ENCODE measurements at regions not wholly inside any gene's neighbourhood (a gene's known extent, or its start where the extent isn't known, plus 50 kb on each side); places are given as distances from the start of the nearest gene placed in this dataset.
"Not testable (repeated sequence)": the region's sequence is repeated elsewhere in the genome, so short reads cannot be mapped to it uniquely, and the experiment has no call there.

DNA sequence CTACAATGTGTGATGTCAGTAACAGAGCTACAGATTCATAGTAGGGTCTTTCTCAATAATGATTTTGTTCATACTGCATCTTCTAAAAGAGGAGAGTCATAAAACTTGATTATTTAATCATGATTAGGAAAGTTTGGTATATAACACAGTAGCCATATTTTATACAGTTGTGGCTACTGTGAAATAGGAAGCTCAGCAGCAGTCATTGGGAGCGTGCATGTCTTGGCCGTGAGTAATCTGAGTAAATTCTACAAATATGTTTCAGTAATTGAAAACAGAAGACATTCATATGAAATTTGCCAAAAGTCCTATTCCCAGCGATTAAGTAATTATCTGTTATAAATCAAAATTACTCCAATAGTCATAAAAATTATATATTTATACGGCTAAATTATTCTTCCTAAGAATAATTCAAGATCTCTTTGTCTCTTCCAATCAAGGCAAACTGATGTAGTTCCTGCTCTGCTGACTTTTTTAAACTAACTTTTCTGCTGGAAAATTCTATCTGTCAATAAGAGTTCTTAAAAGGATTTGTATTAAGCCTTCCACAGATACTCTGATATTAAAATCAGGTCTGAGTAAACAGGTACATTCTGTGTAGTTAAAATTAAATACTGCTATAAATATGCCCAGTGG lies 723.6 kb upstream of the CDH18 start:
- ATAC-seq, H3K36me3 Mint-ChIP-seq, DNase-seq, H3K4me1 Mint-ChIP-seq, POLR2A ChIA-PET, H3K27ac Mint-ChIP-seq, H3K9me3 Mint-ChIP-seq, H3K27me3 Mint-ChIP-seq, H3K4me3 Mint-ChIP-seq: not testable (repeated sequence)

DNA sequence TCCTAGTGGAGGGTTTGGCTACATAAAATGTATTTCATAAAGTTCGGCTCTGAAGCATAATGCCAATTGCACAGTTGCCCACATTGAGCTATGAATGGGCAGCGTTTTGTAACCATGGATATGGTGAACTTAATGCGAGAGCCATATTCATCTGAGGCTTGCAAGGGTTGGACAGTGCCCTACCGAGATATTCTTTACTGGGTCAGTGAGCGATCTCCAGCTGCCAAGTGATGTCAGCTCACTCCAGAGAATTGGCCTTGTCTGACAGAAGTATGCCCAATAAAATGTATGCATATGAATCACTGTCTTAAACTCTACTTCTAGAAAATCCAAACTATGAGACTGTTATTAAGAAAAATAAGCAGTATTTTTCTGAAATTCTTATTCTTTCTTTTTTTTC lies 719.6 kb upstream of the CDH18 start:
- H3K27me3 Mint-ChIP-seq, POLR2A ChIA-PET, H3K9me3 Mint-ChIP-seq, H3K36me3 Mint-ChIP-seq, ATAC-seq, H3K27ac Mint-ChIP-seq, H3K4me1 Mint-ChIP-seq, DNase-seq, H3K4me3 Mint-ChIP-seq: not testable (repeated sequence)

DNA sequence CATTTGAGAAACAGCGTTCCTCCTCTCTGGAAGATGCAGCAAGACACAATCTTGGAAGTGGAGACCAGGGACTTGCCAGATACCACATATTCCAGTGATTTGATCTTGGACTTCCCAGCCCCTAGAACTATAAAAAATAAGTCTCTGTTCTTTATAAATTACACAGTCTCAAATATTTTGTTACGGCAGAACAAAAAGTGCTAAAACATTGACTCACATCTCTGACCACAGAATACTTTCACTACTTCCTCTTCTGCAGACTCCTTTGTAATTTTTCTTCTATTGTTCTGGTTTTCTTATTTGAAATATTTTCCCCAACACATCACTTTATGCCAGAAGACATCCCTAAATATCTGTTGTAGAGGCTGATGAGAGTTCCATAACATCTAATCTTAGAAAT lies 706.1 kb upstream of the CDH18 start:
- Mint-ChIP-seq H3K27ac (no peak overlapping the region), H3K27me3 (no peaks in the 10 kb centered on the region), H3K36me3 (no peaks in the 10 kb centered on the region)

GRCh38 chr5:20692913-20693312 lies 704.9 kb upstream of the CDH18 start:
- Mint-ChIP-seq H3K4me1 (no peaks in the 10 kb centered on the region), H3K27me3 (no peaks in the 10 kb centered on the region), H3K4me3 (no peak overlapping the region), H3K27ac (no peak overlapping the region), H3K9me3 (peaks cover 0 to 18% (median 2%) of the 10 kb centered on the region in 9 donors), H3K36me3 (no peaks in the 10 kb centered on the region)
- no peak for DNase-seq
- ATAC-seq = no peak
- POLR2A ChIA-PET = no interaction called here

More for the DNA sequence above, 706.1 kb upstream of the CDH18 start:
- Mint-ChIP-seq H3K9me3 (peaks cover 0 to 12% (median 2%) of the 10 kb centered on the region in 9 donors), H3K4me1 (no peaks in the 10 kb centered on the region), H3K4me3 (no peak overlapping the region)
- POLR2A ChIA-PET = no interaction called here
- DNase-seq (no peak), ATAC-seq (no peak)

DNA sequence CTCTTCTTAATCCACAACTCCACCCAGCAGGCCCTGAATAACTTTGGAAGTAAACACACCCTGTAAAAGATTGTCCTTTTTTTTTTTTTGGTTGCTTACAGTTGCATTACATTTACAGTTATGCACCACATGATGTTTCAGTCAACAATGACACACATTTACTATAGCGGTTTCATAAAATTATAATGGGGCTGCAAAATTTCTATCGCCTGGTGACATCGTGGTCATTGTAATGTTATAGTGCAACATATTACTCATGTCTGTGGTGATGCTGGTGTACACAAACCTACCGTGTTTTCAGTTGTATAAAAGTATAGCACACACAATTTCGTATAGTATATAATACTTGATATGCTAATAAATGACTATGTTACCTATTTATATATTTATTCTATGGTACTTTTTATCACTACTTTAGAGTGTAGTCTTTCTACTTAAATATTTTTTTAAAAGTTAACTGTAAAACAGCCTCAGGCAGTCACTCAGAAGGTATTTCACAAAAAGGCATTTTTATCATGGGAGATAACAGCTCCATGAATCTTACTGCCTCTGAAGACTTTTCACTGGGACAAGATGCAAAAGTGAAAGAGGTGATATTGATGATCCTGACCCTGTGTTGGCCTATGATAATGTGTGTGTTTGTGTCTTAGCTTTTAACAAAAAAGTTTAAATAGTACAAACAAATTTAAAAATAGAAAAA lies 695.4 kb upstream of the CDH18 start:
- Mint-ChIP-seq H3K9me3 (peaks cover 0 to 11% (median 4%) of the 10 kb centered on the region in 9 donors), H3K36me3 (no peaks in the 10 kb centered on the region), H3K4me3 (no peak overlapping the region), H3K4me1 (no peaks in the 10 kb centered on the region), H3K27me3 (no peaks in the 10 kb centered on the region), H3K27ac (no peak overlapping the region)
- DNase-seq (no peak), ATAC-seq (no peak)
- POLR2A ChIA-PET = no interaction called here

GRCh38 chr5:20680718-20681302 lies 692.8 kb upstream of the CDH18 start:
- Mint-ChIP-seq H3K27me3 (no peaks in the 10 kb centered on the region), H3K36me3 (peaks cover 0 to 4% (median 0%) of the 10 kb centered on the region in 3 donors), H3K27ac (no peak overlapping the region), H3K4me3 (no peak overlapping the region), H3K9me3 (peaks cover 0 to 8% (median 2%) of the 10 kb centered on the region in 9 donors), H3K4me1 (no peaks in the 10 kb centered on the region)
- DNase-seq (no peak), ATAC-seq (no peak)
- POLR2A ChIA-PET = no interaction called here

DNA sequence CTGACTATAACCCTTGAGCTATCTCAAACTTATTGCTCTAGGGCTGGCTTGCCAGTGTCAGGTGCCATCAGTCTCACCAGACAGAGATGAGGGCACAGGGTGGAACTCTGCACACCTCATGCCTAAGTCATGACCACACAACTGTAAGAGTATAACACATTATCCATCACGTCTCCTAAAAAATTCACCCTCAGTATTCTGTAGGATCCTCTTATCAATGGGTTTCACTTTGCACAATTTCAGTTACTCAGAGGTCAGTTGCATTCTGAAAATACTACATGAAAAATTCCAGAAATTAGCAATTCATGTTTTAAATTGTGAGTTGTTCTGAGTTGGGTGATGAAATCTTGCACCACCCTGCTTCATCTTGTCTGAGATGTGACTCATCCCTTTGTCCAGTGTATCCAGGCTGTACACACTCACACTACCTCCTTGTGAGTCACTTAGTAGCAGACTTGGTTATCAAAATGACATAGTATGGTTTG lies 690.9 kb upstream of the CDH18 start:
- no peaks in the 10 kb centered on the region for H3K27me3 Mint-ChIP-seq
- ATAC-seq = no peak
- H3K9me3 Mint-ChIP-seq = peaks cover 0 to 9% (median 2%) of the 10 kb centered on the region in 9 donors
- DNase-seq = no peak
- H3K36me3 Mint-ChIP-seq = peaks cover 0 to 5% (median 0%) of the 10 kb centered on the region in 3 donors
- POLR2A ChIA-PET = no interaction called here
- H3K4me1 Mint-ChIP-seq = no peaks in the 10 kb centered on the region
- H3K27ac Mint-ChIP-seq = no peak overlapping the region
- no peak overlapping the region for H3K4me3 Mint-ChIP-seq

DNA sequence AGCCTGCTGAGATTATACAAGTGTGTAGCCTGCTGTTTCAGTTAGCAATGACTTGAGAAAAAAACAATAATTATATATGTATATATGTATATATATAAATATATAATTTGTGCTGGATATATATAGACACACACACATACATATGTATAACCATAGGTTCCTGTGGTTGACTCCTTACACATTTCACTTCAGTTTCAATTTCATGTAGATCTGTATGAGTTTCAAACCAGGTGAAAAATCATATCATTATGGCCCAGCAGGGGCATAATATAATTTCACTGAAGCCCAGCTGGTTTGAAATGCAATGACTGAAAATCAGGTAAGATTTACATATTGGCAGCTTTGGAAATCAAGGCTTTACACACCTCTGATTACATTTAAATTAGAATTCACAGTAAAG lies 690.4 kb upstream of the CDH18 start:
- Mint-ChIP-seq H3K9me3 (peaks cover 0 to 9% (median 2%) of the 10 kb centered on the region in 9 donors), H3K27me3 (no peaks in the 10 kb centered on the region), H3K4me3 (no peak overlapping the region), H3K27ac (no peak overlapping the region), H3K36me3 (peaks cover 0 to 5% (median 0%) of the 10 kb centered on the region in 3 donors), H3K4me1 (no peaks in the 10 kb centered on the region)
- no peak for ATAC-seq
- POLR2A ChIA-PET = no interaction called here
- no peak for DNase-seq

DNA sequence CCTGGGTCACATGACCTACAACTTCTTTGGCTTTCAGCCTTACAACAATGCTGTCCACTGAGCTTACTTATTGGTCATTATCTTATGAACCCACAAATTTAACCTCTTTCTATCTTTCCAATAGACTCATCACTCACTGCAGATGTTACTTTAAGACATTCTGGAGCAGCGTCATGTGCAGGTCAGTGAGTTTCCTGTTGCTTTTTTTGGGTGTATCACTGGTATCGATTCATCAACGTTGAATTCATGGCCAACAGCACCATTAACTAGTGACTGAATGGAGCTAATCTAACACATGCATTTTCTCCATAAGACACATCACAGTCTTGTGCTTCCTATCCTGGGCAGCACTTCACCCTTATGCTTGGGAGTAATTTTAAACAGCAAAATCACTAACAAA lies 672.6 kb upstream of the CDH18 start:
- Mint-ChIP-seq H3K36me3 (no peaks in the 10 kb centered on the region), H3K9me3 (peaks cover 0 to 18% (median 8%) of the 10 kb centered on the region in 9 donors), H3K27me3 (no peaks in the 10 kb centered on the region), H3K4me1 (no peaks in the 10 kb centered on the region), H3K4me3 (no peak overlapping the region), H3K27ac (no peak overlapping the region)
- DNase-seq = no peak
- no peak for ATAC-seq
- POLR2A ChIA-PET = no interaction called here

DNA sequence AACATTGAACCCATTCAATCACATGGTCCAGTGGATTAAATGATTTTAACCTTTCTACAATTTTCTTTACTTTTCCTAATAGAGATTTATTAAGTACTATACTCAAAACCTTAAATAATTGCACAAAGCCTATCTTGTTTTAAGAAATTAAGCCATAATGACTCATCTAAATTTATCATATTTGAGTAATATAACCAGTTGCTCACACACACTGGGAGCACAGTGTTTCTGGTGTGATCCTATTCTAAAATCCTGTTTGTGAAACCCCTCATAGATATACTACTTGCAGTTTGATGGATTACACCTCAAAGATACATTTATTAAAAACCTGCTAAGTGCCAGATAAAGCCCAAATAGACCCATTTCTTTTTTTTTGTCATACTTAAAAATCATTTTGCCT lies 668.3 kb upstream of the CDH18 start:
- POLR2A ChIA-PET = no interaction called here
- no peak for DNase-seq

DNA sequence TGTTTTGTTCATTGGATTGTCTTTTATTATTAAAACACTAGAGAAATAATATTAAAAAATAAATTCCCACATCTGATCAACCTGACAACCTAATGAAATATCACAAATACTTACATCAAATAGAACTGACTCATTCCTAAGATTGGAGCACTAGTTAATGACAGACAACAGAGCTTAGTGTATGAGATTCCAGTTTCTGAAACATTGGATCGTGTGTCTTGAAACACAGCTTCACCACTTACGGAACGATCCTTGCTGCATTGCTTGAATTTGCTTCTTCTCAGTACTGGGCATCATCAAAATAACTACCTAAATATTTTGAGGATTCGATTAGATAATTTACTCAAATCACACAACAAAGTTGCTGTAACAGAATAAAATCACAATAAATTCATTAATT lies 667.2 kb upstream of the CDH18 start:
- H3K36me3 Mint-ChIP-seq = no peaks in the 10 kb centered on the region
- peaks cover 3 to 38% (median 14%) of the 10 kb centered on the region in 9 donors for H3K9me3 Mint-ChIP-seq
- DNase-seq (no peak), ATAC-seq (no peak)
- H3K4me3 Mint-ChIP-seq = no peak overlapping the region
- H3K27me3 Mint-ChIP-seq = no peaks in the 10 kb centered on the region
- POLR2A ChIA-PET = no interaction called here
- no peaks in the 10 kb centered on the region for H3K4me1 Mint-ChIP-seq
- H3K27ac Mint-ChIP-seq = no peak overlapping the region

More for the DNA sequence above, 668.3 kb upstream of the CDH18 start:
- Mint-ChIP-seq H3K27ac (no peak overlapping the region), H3K4me1 (no peaks in the 10 kb centered on the region), H3K9me3 (peaks cover 3 to 31% (median 12%) of the 10 kb centered on the region in 9 donors), H3K4me3 (no peak overlapping the region), H3K27me3 (no peaks in the 10 kb centered on the region), H3K36me3 (no peaks in the 10 kb centered on the region)
- no peak for ATAC-seq

DNA sequence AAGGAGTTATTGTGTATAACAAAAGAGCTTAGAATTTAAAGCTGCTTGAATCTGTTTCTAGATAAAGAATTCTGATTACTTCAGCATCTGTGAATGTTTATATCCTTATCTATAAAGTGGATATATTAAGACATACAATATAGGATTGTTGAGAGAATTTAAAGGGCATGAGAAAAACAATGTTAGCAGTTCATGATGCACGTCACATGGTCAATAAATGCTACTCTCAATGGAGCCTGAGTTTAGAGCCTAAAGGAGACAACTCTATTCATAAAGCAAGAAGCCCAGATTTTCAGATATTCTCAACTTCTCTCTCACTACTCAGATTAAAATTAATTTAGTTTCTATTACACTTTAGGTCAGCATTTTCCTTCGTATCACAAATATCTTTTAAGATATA lies 666.7 kb upstream of the CDH18 start:
- Mint-ChIP-seq H3K36me3 (peaks cover 0 to 3% (median 0%) of the 10 kb centered on the region in 3 donors), H3K4me3 (no peak overlapping the region), H3K27ac (no peak overlapping the region), H3K4me1 (no peaks in the 10 kb centered on the region), H3K9me3 (peaks cover 3 to 43% (median 19%) of the 10 kb centered on the region in 9 donors), H3K27me3 (no peaks in the 10 kb centered on the region)
- no peak for DNase-seq
- POLR2A ChIA-PET = no interaction called here
- ATAC-seq = no peak

GRCh38 chr5:20654033-20654432 lies 666.0 kb upstream of the CDH18 start:
- Mint-ChIP-seq H3K4me3 (no peak overlapping the region), H3K27ac (no peak overlapping the region), H3K4me1 (no peaks in the 10 kb centered on the region), H3K9me3 (peaks cover 7 to 50% (median 21%) of the 10 kb centered on the region in 9 donors), H3K27me3 (no peaks in the 10 kb centered on the region), H3K36me3 (peaks cover 0 to 5% (median 0%) of the 10 kb centered on the region in 3 donors)
- POLR2A ChIA-PET = no interaction called here
- DNase-seq = no peak
- no peak for ATAC-seq

Measured in naive thymus-derived CD8-positive, alpha-beta T cell (primary cell).